GM20000 (cell line): ENCODE measurements at regions not wholly inside any gene's neighbourhood (a gene's known extent, or its start where the extent isn't known, plus 50 kb on each side); places are given as distances from the start of the nearest gene placed in this dataset.

ENCODE experiments used
- DNase-seq: peaks from one replicate; pipeline ENCODE4 v3.0.0; 2012; ENCODE audit warnings: low spot score
- TF ChIP-seq, protein P1 (sequence below): IDR thresholded peaks from 2 replicates; pipeline ENCODE4 v1.5.1; 2012; ENCODE audit warnings: mild to moderate bottlenecking, control low read depth; ENCODE audit errors: extremely low read depth, missing control alignments

DNA sequence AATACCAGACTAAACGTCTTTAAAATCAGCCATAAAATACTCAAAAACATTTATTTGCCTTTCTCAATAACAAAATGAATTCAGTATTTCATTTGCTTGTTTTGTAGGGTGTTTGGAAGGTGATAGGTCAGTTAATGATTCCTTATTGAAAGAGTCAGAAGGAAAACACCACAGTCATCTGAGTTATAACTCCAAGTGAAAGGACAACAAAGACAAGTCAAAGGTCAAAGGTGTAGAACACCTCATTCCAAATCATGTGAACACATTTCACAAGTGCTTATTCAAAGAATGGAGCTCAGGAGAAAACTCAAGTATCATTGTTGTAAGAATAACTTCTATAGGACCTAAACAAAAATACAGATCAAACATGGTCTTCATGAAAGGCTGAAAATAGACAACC, 318.6 kb upstream of the PHF14 start:
- DNase-seq = no peak
- TF ChIP-seq, protein P1, sequence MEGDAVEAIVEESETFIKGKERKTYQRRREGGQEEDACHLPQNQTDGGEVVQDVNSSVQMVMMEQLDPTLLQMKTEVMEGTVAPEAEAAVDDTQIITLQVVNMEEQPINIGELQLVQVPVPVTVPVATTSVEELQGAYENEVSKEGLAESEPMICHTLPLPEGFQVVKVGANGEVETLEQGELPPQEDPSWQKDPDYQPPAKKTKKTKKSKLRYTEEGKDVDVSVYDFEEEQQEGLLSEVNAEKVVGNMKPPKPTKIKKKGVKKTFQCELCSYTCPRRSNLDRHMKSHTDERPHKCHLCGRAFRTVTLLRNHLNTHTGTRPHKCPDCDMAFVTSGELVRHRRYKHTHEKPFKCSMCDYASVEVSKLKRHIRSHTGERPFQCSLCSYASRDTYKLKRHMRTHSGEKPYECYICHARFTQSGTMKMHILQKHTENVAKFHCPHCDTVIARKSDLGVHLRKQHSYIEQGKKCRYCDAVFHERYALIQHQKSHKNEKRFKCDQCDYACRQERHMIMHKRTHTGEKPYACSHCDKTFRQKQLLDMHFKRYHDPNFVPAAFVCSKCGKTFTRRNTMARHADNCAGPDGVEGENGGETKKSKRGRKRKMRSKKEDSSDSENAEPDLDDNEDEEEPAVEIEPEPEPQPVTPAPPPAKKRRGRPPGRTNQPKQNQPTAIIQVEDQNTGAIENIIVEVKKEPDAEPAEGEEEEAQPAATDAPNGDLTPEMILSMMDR = no peak

DNA sequence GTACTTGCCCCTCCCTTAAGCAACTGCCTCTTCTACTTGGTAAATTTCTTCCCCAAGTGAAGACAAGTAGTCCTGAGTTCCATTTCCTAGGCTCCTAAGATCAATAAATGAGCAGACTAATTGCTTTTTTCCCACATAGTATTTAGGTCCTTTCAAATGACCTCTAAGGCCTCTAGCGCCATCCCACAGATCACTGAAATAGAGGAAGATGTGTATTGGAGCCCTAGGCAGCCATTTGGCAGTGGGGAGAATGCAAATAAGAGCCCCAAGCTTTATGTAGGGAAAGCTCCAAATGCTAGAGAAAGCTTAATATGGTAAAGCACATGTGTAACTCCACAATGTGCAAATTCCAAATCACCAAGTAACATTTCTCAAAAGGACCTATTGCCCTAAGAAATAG, 316.5 kb upstream of the PHF14 start:
- TF ChIP-seq, protein P1 = no peak
- DNase-seq = no peak

DNA sequence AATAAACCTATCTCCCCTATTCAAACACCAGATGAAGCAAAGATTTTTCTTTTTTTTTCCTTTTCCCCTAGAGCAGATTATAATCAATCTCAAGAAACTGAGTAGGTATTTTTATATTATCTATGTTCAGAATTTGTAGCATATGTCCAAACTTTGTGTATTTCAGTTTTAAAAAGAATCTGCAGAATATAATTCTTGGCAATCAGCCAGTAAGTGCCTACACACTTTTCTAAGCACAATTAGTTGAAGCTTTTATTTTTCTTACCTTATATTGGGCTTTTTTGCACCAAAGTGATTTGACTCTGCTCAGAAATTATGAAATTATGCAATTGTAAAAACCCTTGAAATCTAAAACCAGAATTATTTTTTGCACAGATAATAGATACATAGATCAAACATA, 315.8 kb upstream of the PHF14 start:
- TF ChIP-seq, protein P1 = no peak

DNA sequence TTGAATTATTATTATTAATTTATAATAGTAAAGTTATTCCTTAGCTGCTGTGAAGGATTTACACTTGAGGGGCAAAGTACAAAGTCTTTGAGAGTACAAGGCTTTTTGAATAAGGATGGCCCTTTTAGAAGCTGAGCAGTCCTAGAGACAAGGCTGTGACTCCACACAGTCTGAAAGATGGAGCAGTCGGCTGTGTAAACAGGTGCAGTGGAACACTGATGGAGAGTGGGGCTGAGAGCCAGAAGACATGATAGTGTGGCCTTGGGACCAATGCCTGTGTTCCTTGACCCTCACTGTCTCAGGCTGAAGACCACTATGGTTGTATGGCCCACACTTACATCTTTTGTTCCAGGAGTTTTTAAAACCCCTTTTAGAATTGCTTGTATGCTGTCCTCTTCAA, 311.2 kb upstream of the PHF14 start:
- TF ChIP-seq, protein P1 = no peak
- no peak for DNase-seq

More for the DNA sequence above, 315.8 kb upstream of the PHF14 start:
- DNase-seq = no peak

DNA sequence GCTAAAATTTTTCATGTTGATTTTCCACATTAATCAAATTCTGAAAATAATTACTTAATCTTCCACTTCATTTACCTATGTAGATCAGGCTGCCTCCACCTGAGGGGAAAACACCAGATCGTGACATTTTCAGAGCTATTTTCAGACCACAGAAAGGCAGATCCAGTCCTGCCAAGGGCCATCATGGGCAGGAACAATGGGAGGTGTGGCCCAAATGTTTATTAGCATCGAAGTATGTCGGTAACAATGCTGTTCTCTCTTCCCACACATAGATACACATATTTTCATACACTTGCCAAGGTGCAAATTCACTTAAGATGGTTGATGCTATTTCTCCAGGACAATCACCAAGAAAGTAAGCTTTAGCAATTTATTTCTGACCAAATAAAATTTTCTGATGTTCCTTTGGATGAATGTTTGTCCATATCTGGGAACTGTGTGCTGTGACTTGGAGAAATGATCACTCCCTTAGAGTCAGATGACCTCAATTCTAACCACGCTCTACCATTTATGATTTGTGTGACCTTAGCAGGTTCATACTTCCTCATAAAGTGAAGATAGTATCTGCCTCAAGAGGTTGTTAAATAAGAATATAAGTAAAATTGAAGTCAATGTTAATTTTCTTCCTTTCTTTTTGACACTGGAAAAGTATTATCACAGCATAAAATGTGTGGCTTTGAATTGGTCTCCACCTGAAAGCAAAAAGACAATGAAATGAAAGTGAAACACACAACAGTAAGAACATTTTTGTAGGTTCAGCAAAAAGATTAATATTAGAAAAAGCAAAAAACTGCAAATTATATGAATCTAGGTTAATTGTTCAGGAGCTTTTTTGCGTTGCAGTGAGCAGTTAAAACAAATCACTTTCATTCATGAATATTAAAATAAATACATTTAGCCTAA, 310.4 kb upstream of the PHF14 start:
- TF ChIP-seq, protein P1 = no peak
- no peak for DNase-seq

DNA sequence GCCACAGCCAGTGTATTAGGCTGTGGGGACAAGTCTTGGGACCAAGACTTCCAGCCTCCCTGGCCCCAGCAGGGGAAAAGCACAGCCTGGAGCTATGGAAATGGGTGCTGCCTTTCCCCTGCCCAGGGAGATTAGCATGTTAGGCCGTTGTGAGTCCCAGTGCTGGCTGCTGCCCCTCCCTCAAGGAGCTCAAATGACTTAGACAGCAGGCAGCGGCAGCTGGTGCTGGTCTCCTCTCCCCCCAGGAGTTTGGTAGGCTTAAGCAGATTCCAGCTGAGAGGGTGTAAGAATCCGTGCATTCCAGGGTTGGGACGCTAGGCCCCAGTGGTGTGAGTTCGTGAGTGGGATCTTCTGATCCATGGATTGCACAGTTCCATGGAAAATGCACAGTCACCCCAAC, 301.5 kb upstream of the PHF14 start:
- TF ChIP-seq, protein P1 = no peak
- no peak for DNase-seq

DNA sequence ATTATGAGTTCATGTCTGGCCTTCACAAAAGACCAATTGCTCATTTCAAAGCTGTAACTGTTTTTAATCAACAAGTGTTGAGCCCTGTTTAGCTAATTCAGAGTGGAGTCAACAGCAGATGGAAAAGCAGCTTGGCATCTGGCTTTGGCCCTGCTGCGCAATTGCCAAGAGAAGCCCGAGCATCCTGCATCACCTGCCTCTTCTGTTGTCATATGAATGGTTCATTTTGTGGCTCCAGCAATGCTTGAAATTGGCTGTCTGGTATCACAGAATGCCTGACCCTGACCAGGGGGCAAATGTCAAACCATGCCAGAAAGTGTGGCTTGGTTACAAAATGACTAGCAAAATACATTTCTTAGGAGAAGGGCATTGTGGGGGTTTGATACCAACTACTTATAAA, 296.5 kb upstream of the PHF14 start:
- TF ChIP-seq, protein P1 = no peak
- no peak for DNase-seq
